PC-9 (cell line): ENCODE measurements at regions not wholly inside any gene's neighbourhood (a gene's known extent, or its start where the extent isn't known, plus 50 kb on each side); places are given as distances from the start of the nearest gene placed in this dataset.

Source experiments
- BruUV-seq: library from RNA; stranded (reverse); fragments of 400-500 nt; replicated peaks from 2 replicates; lab custom pipeline; 2021; lab: Mats Ljungman, UMichigan
- CTCF ChIA-PET: fragments of 300-600 bp; sonication (Branson Sonifier 250); formaldehyde crosslinking; loops from one replicate; lab custom pipeline; 2022; ENCODE audit warnings: antibody characterized with exemption; lab: Charles Lee
- POLR2A ChIA-PET: fragments of 300-600 bp; sonication (Branson Sonifier 250); formaldehyde crosslinking; loops from one replicate; lab custom pipeline; 2022; ENCODE audit warnings: antibody characterized with exemption; ENCODE audit not compliant: unreplicated experiment; lab: Charles Lee
- DNase-seq, 2 experiments: peaks; one replicate each; pipeline versions ENCODE4 v3.0.0 to v3.0.0-alpha.2; 2015 to 2022; ENCODE audit warnings: mixed read lengths in 1 of 2
- H2AFZ ChIP-seq: fragments of 200-600 bp; sonication (generic); 2 replicates; pipeline ENCODE4 v1.8.1; 2017; ENCODE audit warnings: antibody characterized with exemption
- H3F3A ChIP-seq: fragments of 200-600 bp; sonication (generic); 2 replicates; pipeline ENCODE4 v1.8.1; 2017; ENCODE audit warnings: antibody characterized with exemption, mild to moderate bottlenecking, low read depth; ENCODE audit not compliant: insufficient read depth
- H3K27ac ChIP-seq: fragments of 200-600 bp; sonication (generic); 2 replicates; pipeline ENCODE4 v1.6.1; 2016; ENCODE audit warnings: mixed run types
- H3K27me3 ChIP-seq: fragments of 200-600 bp; sonication (generic); 2 replicates; pipeline ENCODE4 v1.6.1; 2016; ENCODE audit warnings: low read depth, mixed run types; ENCODE audit not compliant: insufficient read depth
- H3K36me3 ChIP-seq: fragments of 200-600 bp; sonication (generic); 2 replicates; pipeline ENCODE4 v1.6.1; 2016; ENCODE audit warnings: low read depth, mixed run types
- H3K4me1 ChIP-seq: fragments of 200-600 bp; sonication (generic); replicated peaks from 2 replicates; pipeline ENCODE4 v1.6.1; 2016; ENCODE audit warnings: mixed run types; ENCODE audit not compliant: insufficient read depth
- H3K4me2 ChIP-seq: fragments of 200-600 bp; sonication (generic); 2 replicates; pipeline ENCODE4 v1.6.1; 2017; ENCODE audit warnings: mixed run types
- H3K4me3 ChIP-seq: fragments of 200-600 bp; sonication (generic); 2 replicates; pipeline ENCODE4 v1.6.1; 2016; ENCODE audit warnings: mixed run types
- H3K79me2 ChIP-seq: fragments of 200-600 bp; sonication (generic); 2 replicates; pipeline ENCODE4 v1.6.1; 2017; ENCODE audit warnings: low read depth, mixed run types
- H3K9me2 ChIP-seq: fragments of 200-600 bp; sonication (generic); 2 replicates; pipeline ENCODE4 v1.8.1; 2017; ENCODE audit warnings: mild to moderate bottlenecking; ENCODE audit not compliant: insufficient read depth
- H3K9me3 ChIP-seq: fragments of 200-600 bp; sonication (generic); 2 replicates; pipeline ENCODE4 v1.8.1; 2016; ENCODE audit warnings: low read depth; ENCODE audit not compliant: insufficient read depth
- H4K20me1 ChIP-seq: fragments of 200-600 bp; sonication (generic); 2 replicates; pipeline ENCODE4 v1.8.1; 2017; ENCODE audit not compliant: insufficient read depth
- EZH2 ChIP-seq: fragments of 200-600 bp; sonication (generic); IDR thresholded peaks from 2 replicates; pipeline ENCODE4 v1.8.0; 2017; ENCODE audit warnings: antibody characterized with exemption, low read depth
- intact Hi-C: fragments of 100-400 bp; cut with micrococcal nuclease; formaldehyde crosslinking; loops from one replicate; pipeline ENCODE4 v1.10.0; 2022; ENCODE audit not compliant: unreplicated experiment
- TF ChIP-seq, protein P1 (sequence below): fragments of 200-600 bp; sonication (generic); conservative IDR thresholded peaks from 2 replicates; pipeline ENCODE4 v1.6.1; 2017; ENCODE audit warnings: mixed run types, antibody characterized with exemption, mild to moderate bottlenecking, moderate library complexity

- DNase-seq: no peak
- Histone ChIP-seq H4K20me1 (no peaks in the 10 kb centered on the region), H2AFZ (peak overlapping the region; percentile 54), H3K27ac (no peak overlapping the region), H3K9me2 (no peaks in the 10 kb centered on the region), H3K4me2 (no peak overlapping the region), H3K36me3 (no peaks in the 10 kb centered on the region), H3K9me3 (no peaks in the 10 kb centered on the region), H3F3A (no peaks in the 10 kb centered on the region), H3K27me3 (no peaks in the 10 kb centered on the region), H3K4me1 (no peaks in the 10 kb centered on the region), H3K79me2 (no peaks in the 10 kb centered on the region), H3K4me3 (no peak overlapping the region)
- ChIA-PET POLR2A (no interaction called here), CTCF (no interaction called here)
- BruUV-seq: no TSS peak
- intact Hi-C loops: no loop called here
- TF ChIP-seq, protein P1, sequence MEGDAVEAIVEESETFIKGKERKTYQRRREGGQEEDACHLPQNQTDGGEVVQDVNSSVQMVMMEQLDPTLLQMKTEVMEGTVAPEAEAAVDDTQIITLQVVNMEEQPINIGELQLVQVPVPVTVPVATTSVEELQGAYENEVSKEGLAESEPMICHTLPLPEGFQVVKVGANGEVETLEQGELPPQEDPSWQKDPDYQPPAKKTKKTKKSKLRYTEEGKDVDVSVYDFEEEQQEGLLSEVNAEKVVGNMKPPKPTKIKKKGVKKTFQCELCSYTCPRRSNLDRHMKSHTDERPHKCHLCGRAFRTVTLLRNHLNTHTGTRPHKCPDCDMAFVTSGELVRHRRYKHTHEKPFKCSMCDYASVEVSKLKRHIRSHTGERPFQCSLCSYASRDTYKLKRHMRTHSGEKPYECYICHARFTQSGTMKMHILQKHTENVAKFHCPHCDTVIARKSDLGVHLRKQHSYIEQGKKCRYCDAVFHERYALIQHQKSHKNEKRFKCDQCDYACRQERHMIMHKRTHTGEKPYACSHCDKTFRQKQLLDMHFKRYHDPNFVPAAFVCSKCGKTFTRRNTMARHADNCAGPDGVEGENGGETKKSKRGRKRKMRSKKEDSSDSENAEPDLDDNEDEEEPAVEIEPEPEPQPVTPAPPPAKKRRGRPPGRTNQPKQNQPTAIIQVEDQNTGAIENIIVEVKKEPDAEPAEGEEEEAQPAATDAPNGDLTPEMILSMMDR: no peak
- TF ChIP-seq EZH2: no peak
These were observed 61.7 kb upstream of the SPTBN1 start for GRCh38 chr2:54394392-54394791.

DNA sequence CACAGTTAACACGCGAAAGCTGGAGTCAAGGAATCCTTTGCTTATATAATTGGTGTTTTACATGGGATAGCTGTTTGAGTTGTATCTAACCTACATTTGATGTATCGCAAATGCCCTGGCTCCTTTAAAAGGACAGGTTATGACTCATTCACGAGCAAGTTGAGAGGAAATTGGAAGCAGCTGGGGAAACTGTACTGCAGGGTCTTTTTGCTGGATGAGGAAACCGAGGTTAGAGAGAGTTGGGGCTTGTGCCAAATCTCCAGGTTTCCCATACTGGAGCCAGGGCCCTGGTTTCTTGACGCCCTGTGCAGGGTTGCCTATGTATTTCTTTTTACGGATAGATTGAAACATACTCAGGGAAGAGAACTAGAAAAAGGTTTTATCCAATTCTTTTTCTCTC is 60.0 kb upstream of the SPTBN1 start:
- no peaks in the 10 kb centered on the region for H3K36me3 ChIP-seq
- BruUV-seq: no TSS peak
- no peaks in the 10 kb centered on the region for H3K4me1 ChIP-seq
- H3K9me3 ChIP-seq: no peaks in the 10 kb centered on the region
- no peaks in the 10 kb centered on the region for H3K9me2 ChIP-seq
- ChIA-PET CTCF (no interaction called here), POLR2A (no interaction called here)
- H3K4me2 ChIP-seq: no peak overlapping the region
- intact Hi-C loops: no loop called here
- no peaks in the 10 kb centered on the region for H3K27me3 ChIP-seq
- DNase-seq: no peak
- no peak overlapping the region for H3K27ac ChIP-seq
- H3K4me3 ChIP-seq: no peak overlapping the region
- H4K20me1 ChIP-seq: no peaks in the 10 kb centered on the region
- H3F3A ChIP-seq: no peaks in the 10 kb centered on the region
- H2AFZ ChIP-seq: no peak overlapping the region
- TF ChIP-seq EZH2: no peak
- TF ChIP-seq, protein P1: no peak
- no peaks in the 10 kb centered on the region for H3K79me2 ChIP-seq

- no peaks in the 10 kb centered on the region for H3K36me3 ChIP-seq
- H3K9me2 ChIP-seq: no peaks in the 10 kb centered on the region
- H3K27me3 ChIP-seq: no peaks in the 10 kb centered on the region
- intact Hi-C loops: no loop called here
- ChIA-PET CTCF (no interaction called here), POLR2A (no interaction called here)
- no peaks in the 10 kb centered on the region for H3K79me2 ChIP-seq
- H4K20me1 ChIP-seq: no peaks in the 10 kb centered on the region
- BruUV-seq: no TSS peak
- no peak overlapping the region for H3K4me2 ChIP-seq
- no peak overlapping the region for H3K27ac ChIP-seq
- H2AFZ ChIP-seq: no peak overlapping the region
- no peak for DNase-seq
- no peaks in the 10 kb centered on the region for H3K4me1 ChIP-seq
- no peaks in the 10 kb centered on the region for H3K9me3 ChIP-seq
- no peak for TF ChIP-seq EZH2
- TF ChIP-seq, protein P1: no peak
- H3F3A ChIP-seq: no peaks in the 10 kb centered on the region
- no peak overlapping the region for H3K4me3 ChIP-seq
These were observed 59.3 kb upstream of the SPTBN1 start for GRCh38 chr2:54396798-54397197.
